Endothelial cell of umbilical vein (primary cell): ENCODE measurements at regions not wholly inside any gene's neighbourhood (a gene's known extent, or its start where the extent isn't known, plus 50 kb on each side); places are given as distances from the start of the nearest gene placed in this dataset.

Source experiments
- BruUV-seq: library from RNA; stranded (reverse); fragments of 400-500 nt; replicated peaks from 2 replicates; lab custom pipeline; 2021; lab: Mats Ljungman, UMichigan
- CTCF ChIA-PET: fragments of 300-600, 350-600 bp; sonication (Branson Sonifier 250); formaldehyde crosslinking; loops from one replicate; lab custom pipeline; 2021; ENCODE audit warnings: antibody characterized with exemption, inconsistent platforms; lab: Charles Lee
- POLR2A ChIA-PET: fragments of 300-600, 350-600 bp; sonication (Branson Sonifier 250); formaldehyde crosslinking; loops from one replicate; lab custom pipeline; 2021; ENCODE audit warnings: antibody characterized with exemption, inconsistent platforms; lab: Charles Lee
- DNase-seq: peaks from one replicate; pipeline ENCODE4 v3.0.0-alpha.2; 2011; ENCODE audit warnings: low read depth, low spot score
- FAIRE-seq: peaks from 2 replicates; lab custom pipeline; 2011; peaks lifted over from hg19 to GRCh38; lab: Jason Lieb, UNC
- H2AFZ ChIP-seq: 2 replicates; pipeline ENCODE4 v1.6.0; 2012; ENCODE audit warnings: low read depth, low read length, control low read depth, inconsistent platforms
- H3K27ac ChIP-seq: 2 replicates; pipeline ENCODE4 v1.5.1; 2011; ENCODE audit warnings: low read depth, mild to moderate bottlenecking, control low read depth, low read length, moderate library complexity; ENCODE audit not compliant: insufficient read depth
- H3K27me3 ChIP-seq, 2 experiments: 2 replicates each; pipeline versions ENCODE4 v1.6.0 to v1.6.1; 2011; ENCODE audit warnings: low read length in 2 of 2, mixed read lengths in 1 of 2; ENCODE audit not compliant: control insufficient read depth in 2 of 2, insufficient read depth in 2 of 2
- H3K36me3 ChIP-seq, 2 experiments: 2 replicates in 1 of 2; 3 replicates in 1 of 2; pipeline ENCODE4 v1.5.1; 2011; ENCODE audit warnings: low read length in 2 of 2, mild to moderate bottlenecking in 1 of 2, moderate library complexity in 1 of 2; ENCODE audit not compliant: control insufficient read depth in 2 of 2, insufficient read depth in 2 of 2; ENCODE audit errors: extremely low read depth in 1 of 2
- H3K4me1 ChIP-seq: 3 replicates; pipeline ENCODE4 v1.5.1; 2011; ENCODE audit warnings: mild to moderate bottlenecking, low read length; ENCODE audit not compliant: control insufficient read depth, insufficient read depth; ENCODE audit errors: extremely low read depth
- H3K4me2 ChIP-seq: 2 replicates; pipeline ENCODE4 v1.6.1; 2011; ENCODE audit warnings: low read length, control low read depth, mixed read lengths; ENCODE audit not compliant: insufficient read depth
- H3K4me3 ChIP-seq, 3 experiments: fragments of 200-600 bp in 1 of 3; sonication (generic), shearing (Covaris generic) in 1 of 3; replicated peaks in 1 of 3; 2 replicates each; pipeline ENCODE4 v1.5.1; 2011 to 2016; ENCODE audit warnings: control low read depth in 3 of 3, low read length in 3 of 3, mild to moderate bottlenecking in 2 of 3, inconsistent platforms in 1 of 3, low read depth in 1 of 3, moderate library complexity in 1 of 3; ENCODE audit not compliant: insufficient read depth in 1 of 3
- H3K79me2 ChIP-seq: 2 replicates; pipeline ENCODE4 v1.6.0; 2012; ENCODE audit warnings: low read length, inconsistent platforms; ENCODE audit not compliant: control insufficient read depth, insufficient read depth
- H3K9ac ChIP-seq: replicated peaks from 2 replicates; pipeline ENCODE3; 2011; ENCODE audit warnings: low read length, control low read depth; ENCODE audit not compliant: insufficient read depth; ENCODE audit errors: extremely low read depth
- H3K9me1 ChIP-seq: replicated peaks from 3 replicates; pipeline ENCODE4 v1.6.0; 2011; ENCODE audit warnings: mild to moderate bottlenecking, low read length; ENCODE audit not compliant: control insufficient read depth, insufficient read depth; ENCODE audit errors: extremely low read depth
- H3K9me3 ChIP-seq: replicated peaks from 2 replicates; pipeline ENCODE4 v1.5.1; 2012; ENCODE audit warnings: low read length, inconsistent platforms; ENCODE audit not compliant: control insufficient read depth, insufficient read depth
- H4K20me1 ChIP-seq: replicated peaks from 2 replicates; pipeline ENCODE3; 2011; ENCODE audit warnings: mild to moderate bottlenecking, low read length; ENCODE audit not compliant: control insufficient read depth, insufficient read depth; ENCODE audit errors: extremely low read depth
- CTCF ChIP-seq, 2 donors: IDR thresholded peaks; 1 replicate in 1 of 2; 2 replicates in 1 of 2; pipeline ENCODE4 v1.5.1; 2011; ENCODE audit warnings: low read length in 2 of 2, mild to moderate bottlenecking in 2 of 2, moderate library complexity in 2 of 2, control low read depth in 1 of 2, inconsistent platforms in 1 of 2, low read depth in 1 of 2; ENCODE audit not compliant: insufficient read depth in 1 of 2; ENCODE audit errors: extremely low read depth in 1 of 2
- EZH2 ChIP-seq: IDR thresholded peaks from 2 replicates; pipeline ENCODE4 v1.6.1; 2012; ENCODE audit warnings: borderline replicate concordance, low read depth, mild to moderate bottlenecking, moderate library complexity, low read length, inconsistent platforms; ENCODE audit not compliant: severe bottlenecking
- FOS ChIP-seq: IDR thresholded peaks from 2 replicates; pipeline ENCODE4 v1.6.1; 2011; ENCODE audit warnings: mild to moderate bottlenecking, low read length, moderate library complexity, borderline replicate concordance; ENCODE audit not compliant: insufficient read depth
- GATA2 ChIP-seq: IDR thresholded peaks from 2 replicates; pipeline ENCODE4 v1.7.0; 2011; ENCODE audit warnings: low read depth, mild to moderate bottlenecking, moderate library complexity, mixed read lengths, low read length; ENCODE audit not compliant: insufficient read length, insufficient read depth
- JUN ChIP-seq: IDR thresholded peaks from 2 replicates; pipeline ENCODE4 v1.6.1; 2011; ENCODE audit warnings: borderline replicate concordance, low read depth; ENCODE audit not compliant: insufficient read length, insufficient read depth
- MAX ChIP-seq: IDR thresholded peaks from 2 replicates; pipeline ENCODE4 v1.6.1; 2011; ENCODE audit not compliant: insufficient read depth, insufficient read length
- MYC ChIP-seq: IDR thresholded peaks from one replicate; pipeline ENCODE4 v1.6.1; 2011; ENCODE audit warnings: mild to moderate bottlenecking, low read depth, low read length
- POLR2A ChIP-seq: IDR thresholded peaks from 2 replicates; pipeline ENCODE4 v1.6.1; 2012; ENCODE audit warnings: low read depth, mild to moderate bottlenecking, control low read depth, low read length
- POLR2AphosphoS5 ChIP-seq: IDR thresholded peaks from 2 replicates; pipeline ENCODE4 v1.6.1; 2012; ENCODE audit warnings: low read depth, mild to moderate bottlenecking, control low read depth, low read length, moderate library complexity; ENCODE audit not compliant: insufficient read depth
- dilution Hi-C: fragments of 300-500 bp; cut with MboI; formaldehyde crosslinking; loops from one replicate; pipeline ENCODE4 v1.15.0; 2019; ENCODE audit warnings: low sequenced_read_pairs; ENCODE audit not compliant: extremely low pct_ligation_motif_present
- intact Hi-C: fragments of 100-400 bp; cut with micrococcal nuclease; formaldehyde crosslinking; loops from one replicate; pipeline ENCODE4 v1.10.0; 2022

- Histone ChIP-seq H2AFZ (no peak overlapping the region), H3K9me1 (no peaks in the 10 kb centered on the region), H3K9ac (no peak overlapping the region), H3K4me1 (peaks cover 2% of the 10 kb centered on the region), H3K4me3 (no peak overlapping the region), H3K36me3 (no peaks in the 10 kb centered on the region), H3K27ac (no peak overlapping the region), H3K9me3 (no peaks in the 10 kb centered on the region), H3K4me2 (no peak overlapping the region), H3K27me3 (no peaks in the 10 kb centered on the region), H3K79me2 (no peaks in the 10 kb centered on the region), H4K20me1 (no peaks in the 10 kb centered on the region)
- dilution Hi-C loops (no loop called here), intact Hi-C loops (loop anchor here (5.0 kb wide), 1 partner anchor 176 kb away; no protein-coding TSS in a partner anchor)
- TF ChIP-seq GATA2 (no peak), POLR2AphosphoS5 (no peak), CTCF (IDR thresholded peaks at IDR 0.05; ENCODE audit: extremely low read depth in 1 of 2, insufficient read depth in 1 of 2, low read depth in 1 of 2, low read length in 2 of 2) (no peak), JUN (no peak), MYC (no peak), MAX (no peak), POLR2A (no peak), EZH2 (no peak), FOS (no peak)
- ChIA-PET CTCF (no interaction called here), POLR2A (no interaction called here)
- no peak for DNase-seq
- no peak for FAIRE-seq
- no TSS peak for BruUV-seq
Measured at GRCh38 chr2:3126171-3126910, 251.3 kb downstream of the EIPR1 start.
